Transverse colon (tissue), 4 donors: ENCODE measurements at regions not wholly inside any gene's neighbourhood (a gene's known extent, or its start where the extent isn't known, plus 50 kb on each side); places are given as distances from the start of the nearest gene placed in this dataset.
"Not testable (repeated sequence)": the region's sequence is repeated elsewhere in the genome, so short reads cannot be mapped to it uniquely, and the experiment has no call there.

ENCODE experiments used
- DNase-seq: peaks from one replicate; pipeline ENCODE4 v3.0.0-alpha.2; 2019
- H3K27ac ChIP-seq, 4 donors: fragments of 200-600 bp; sonication (generic); 2 replicates each; pipeline ENCODE4 v1.5.1; 2016 to 2018; ENCODE audit warnings: inconsistent platforms in 4 of 4
- H3K27me3 ChIP-seq: fragments of 200-600 bp; sonication (generic); 2 replicates; pipeline ENCODE4 v1.5.1; 2017; ENCODE audit warnings: inconsistent platforms
- H3K36me3 ChIP-seq, 4 donors: fragments of 200-600 bp; sonication (generic); 2 replicates each; pipeline ENCODE4 v1.5.1; 2017 to 2019; ENCODE audit warnings: inconsistent platforms in 4 of 4
- H3K4me1 ChIP-seq, 4 donors: fragments of 200-600 bp; sonication (generic); 2 replicates each; pipeline ENCODE4 v1.5.1; 2017 to 2020; ENCODE audit warnings: inconsistent platforms in 4 of 4
- H3K4me3 ChIP-seq, 4 donors: fragments of 200-600 bp; sonication (generic); 1 replicate in 1 of 4; 2 replicates in 3 of 4; pipeline versions ENCODE4 v1.5.1 to v1.6.1; 2017 to 2019; ENCODE audit warnings: inconsistent platforms in 4 of 4
- H3K9me3 ChIP-seq, 2 donors: fragments of 200-600 bp; sonication (generic); 2 replicates each; pipeline ENCODE4 v1.5.1; 2017 to 2019; ENCODE audit warnings: inconsistent platforms in 2 of 2
- CTCF ChIP-seq, 5 experiments: fragments of 200-600 bp in 3 of 5; fragments of 450-650 bp in 2 of 5; sonication (generic) in 3 of 5; IDR thresholded peaks; 1 replicate in 2 of 5; 2 replicates in 3 of 5; pipeline ENCODE4 v1.5.1; 2016 to 2017; ENCODE audit warnings: antibody characterized with exemption in 5 of 5, inconsistent platforms in 3 of 5, mild to moderate bottlenecking in 2 of 5, moderate library complexity in 1 of 5
- EP300 ChIP-seq: sonication (generic); formaldehyde crosslinking; IDR thresholded peaks from one replicate; pipeline ENCODE4 v1.6.1; 2017; ENCODE audit warnings: antibody characterized with exemption, low read depth
- POLR2A ChIP-seq: fragments of 450-650 bp; IDR thresholded peaks from one replicate; pipeline ENCODE4 v1.6.1; 2016; ENCODE audit warnings: antibody characterized with exemption, mild to moderate bottlenecking, moderate library complexity
- POLR2AphosphoS5 ChIP-seq, 3 donors: sonication (generic); formaldehyde crosslinking; IDR thresholded peaks; one replicate each; pipeline ENCODE4 v1.6.1; 2016; ENCODE audit warnings: antibody characterized with exemption in 3 of 3
- WGBS, 2 donors: methylation state at CpG; one replicate each; pipeline ENCODE4 v1.1.5; 2018; ENCODE audit warnings: low coverage in 1 of 2; 5-methylcytosine and 5-hydroxymethylcytosine counted together
- in situ Hi-C, 4 donors: fragments of 200-750 bp; cut with MboI; loops; one replicate each; pipeline versions ENCODE4 v1.15.0 to v1.15.1; 2017; ENCODE audit warnings: low sequenced_read_pairs in 3 of 4, low pct_ligation_motif_present in 1 of 4, low pct_unique_long_range_greater_than_20kb in 1 of 4
- intact Hi-C: fragments of 100-400 bp; cut with DNase I; formaldehyde crosslinking; loops from one replicate; pipeline ENCODE4 v1.15.1; 2023; ENCODE audit warnings: low total_unique reads

GRCh38 chr2:72078773-72079172 is 68.9 kb downstream of the CYP26B1 start:
- Histone ChIP-seq H3K9me3 (no peaks in the 10 kb centered on the region), H3K27ac (no peak overlapping the region), H3K4me3 (no peak overlapping the region), H3K27me3 (no peaks in the 10 kb centered on the region), H3K4me1 (no peaks in the 10 kb centered on the region), H3K36me3 (no peaks in the 10 kb centered on the region)
- 89 to 100% methylated on average over 1 to 6 of the region's 6 CpGs for WGBS, 2 donors
- in situ Hi-C loops (no loop called here), intact Hi-C loops (no loop called here)
- DNase-seq, result no peak
- TF ChIP-seq POLR2A, result no peak

- Histone ChIP-seq H3K27me3 (no peaks in the 10 kb centered on the region), H3K27ac (no peak overlapping the region), H3K4me1 (no peaks in the 10 kb centered on the region), H3K9me3 (no peaks in the 10 kb centered on the region), H3K4me3 (no peak overlapping the region), H3K36me3 (no peaks in the 10 kb centered on the region)
- WGBS, 2 donors, result 40 to 47% methylated on average over 1 of the region's 1 CpG
- in situ Hi-C loops, result no loop called here
- TF ChIP-seq POLR2A (no peak), POLR2AphosphoS5 (IDR thresholded peaks at IDR 0.05) (no peak), CTCF (IDR thresholded peaks at IDR 0.05) (no peak), EP300 (no peak)
- no peak for DNase-seq
- intact Hi-C loops, result no loop called here
Measured at GRCh38 chr2:72077702-72078169, 69.9 kb downstream of the CYP26B1 start.

GRCh38 chr2:72073373-72073772 is 74.3 kb downstream of the CYP26B1 start:
- H3K9me3 ChIP-seq, H3K27me3 ChIP-seq, H3K4me1 ChIP-seq, DNase-seq, H3K36me3 ChIP-seq, intact Hi-C loops, H3K27ac ChIP-seq, H3K4me3 ChIP-seq, in situ Hi-C loops: not testable (repeated sequence)
- WGBS, 2 donors, result 89 to 100% methylated on average over 2 to 8 of the region's 8 CpGs

- in situ Hi-C loops, H3K4me1 ChIP-seq, H3K9me3 ChIP-seq, intact Hi-C loops, DNase-seq, H3K27ac ChIP-seq, H3K4me3 ChIP-seq, H3K36me3 ChIP-seq, H3K27me3 ChIP-seq: not testable (repeated sequence)
- WGBS, 2 donors, result 80% methylated on average over 11 of the region's 14 CpGs; no CpG with 5 or more reads in 1 of the 2 donors
Measured at GRCh38 chr2:72064197-72064596, 83.5 kb downstream of the CYP26B1 start.

GRCh38 chr2:72062336-72062735 is 85.3 kb downstream of the CYP26B1 start:
- H3K4me1 ChIP-seq, result no peaks in the 10 kb centered on the region
- no peaks in the 10 kb centered on the region for H3K9me3 ChIP-seq
- no peak overlapping the region for H3K4me3 ChIP-seq
- no peaks in the 10 kb centered on the region for H3K27me3 ChIP-seq
- no peak for DNase-seq
- H3K36me3 ChIP-seq, result no peaks in the 10 kb centered on the region
- TF ChIP-seq POLR2AphosphoS5 (IDR thresholded peaks at IDR 0.05) (no peak), POLR2A (no peak), CTCF (IDR thresholded peaks at IDR 0.05) (no peak), EP300 (no peak)
- no peak overlapping the region for H3K27ac ChIP-seq
- in situ Hi-C loops, result no loop called here
- WGBS, 2 donors, result 78 to 87% methylated on average over 1 to 3 of the region's 3 CpGs
- intact Hi-C loops, result no loop called here

- Histone ChIP-seq H3K9me3 (no peaks in the 10 kb centered on the region), H3K4me3 (no peak overlapping the region), H3K27me3 (no peaks in the 10 kb centered on the region), H3K36me3 (no peaks in the 10 kb centered on the region), H3K27ac (no peak overlapping the region), H3K4me1 (no peaks in the 10 kb centered on the region)
- 82 to 100% methylated on average over 1 of the region's 1 CpG for WGBS, 2 donors
- TF ChIP-seq POLR2AphosphoS5 (IDR thresholded peaks at IDR 0.05) (no peak), CTCF (IDR thresholded peaks at IDR 0.05) (no peak), EP300 (no peak), POLR2A (no peak)
- in situ Hi-C loops (no loop called here), intact Hi-C loops (loop anchor here (2.0 kb wide), 1 partner anchor 19 kb away; no protein-coding TSS in a partner anchor)
- no peak for DNase-seq
Measured at GRCh38 chr2:72057308-72057707, 90.4 kb downstream of the CYP26B1 start.
